ENCODE measurements at regions not wholly inside any gene's neighbourhood (a gene's known extent, or its start where the extent isn't known, plus 50 kb on each side); places are given as distances from the start of the nearest gene placed in this dataset.

GRCh38 chr6:153437193-153437592 is 306.1 kb upstream of the RGS17 start:
- TF ChIP-seq TAF1 (IDR thresholded peaks at IDR 0.05; ENCODE audit: low read depth) (no peak), POLR2AphosphoS5 (IDR thresholded peaks at IDR 0.05) (no peak), REST (IDR thresholded peaks at IDR 0.05; ENCODE audit: borderline replicate concordance) (no peak), CTCF (IDR thresholded peaks at IDR 0.05; ENCODE audit: poor library complexity, severe bottlenecking) (no peak), RAD21 (conservative IDR thresholded peaks at IDR 0.05) (no peak), MXI1 (conservative IDR thresholded peaks at IDR 0.05; ENCODE audit: poor library complexity, severe bottlenecking) (no peak), SMC3 (conservative IDR thresholded peaks at IDR 0.05; ENCODE audit: poor library complexity) (no peak), EZH2 (IDR thresholded peaks at IDR 0.05; ENCODE audit: borderline replicate concordance, insufficient read depth, low read length, poor library complexity, severe bottlenecking) (no peak), EP300 (conservative IDR thresholded peaks at IDR 0.05; ENCODE audit: poor library complexity, severe bottlenecking) (no peak)
- Histone ChIP-seq H3K4me2 (ENCODE audit: low read length) (no peak overlapping the region), H2AFZ (ENCODE audit: low read depth, low read length) (no peak overlapping the region), H3F3A (ENCODE audit: insufficient read depth, low read length, poor library complexity, severe bottlenecking) (no peaks in the 10 kb centered on the region), H3K9me2 (ENCODE audit: insufficient read depth, low read length) (no peaks in the 10 kb centered on the region), H3K9me3 (ENCODE audit: low read length) (no peaks in the 10 kb centered on the region), H3K4me3 (ENCODE audit: low read length) (no peak overlapping the region), H3K9ac (ENCODE audit: low read length) (no peak overlapping the region), H4K20me1 (ENCODE audit: insufficient read depth) (no peaks in the 10 kb centered on the region), H3K27ac (ENCODE audit: low read length) (no peak overlapping the region), H3K79me2 (replicated peaks; ENCODE audit: insufficient read depth, low read length) (no peaks in the 10 kb centered on the region), H3K27me3 (ENCODE audit: insufficient read depth, low read depth, low read length) (no peaks in the 10 kb centered on the region), H3K36me3 (ENCODE audit: insufficient read depth, low read length) (no peaks in the 10 kb centered on the region)

GRCh38 chr6:153436351-153436750 is 305.3 kb upstream of the RGS17 start:
- Histone ChIP-seq H3F3A (ENCODE audit: insufficient read depth, low read length, poor library complexity, severe bottlenecking) (no peaks in the 10 kb centered on the region), H2AFZ (ENCODE audit: low read depth, low read length) (no peak overlapping the region), H3K9ac (ENCODE audit: low read length) (no peak overlapping the region), H3K4me3 (ENCODE audit: low read length) (no peak overlapping the region), H3K79me2 (replicated peaks; ENCODE audit: insufficient read depth, low read length) (no peaks in the 10 kb centered on the region), H3K36me3 (ENCODE audit: insufficient read depth, low read length) (no peaks in the 10 kb centered on the region), H3K4me2 (ENCODE audit: low read length) (no peak overlapping the region), H3K9me2 (ENCODE audit: insufficient read depth, low read length) (no peaks in the 10 kb centered on the region), H4K20me1 (ENCODE audit: insufficient read depth) (no peaks in the 10 kb centered on the region), H3K27ac (ENCODE audit: low read length) (no peak overlapping the region), H3K9me3 (ENCODE audit: low read length) (no peaks in the 10 kb centered on the region), H3K27me3 (ENCODE audit: insufficient read depth, low read depth, low read length) (no peaks in the 10 kb centered on the region)
- TF ChIP-seq EZH2 (IDR thresholded peaks at IDR 0.05; ENCODE audit: borderline replicate concordance, insufficient read depth, low read length, poor library complexity, severe bottlenecking) (no peak), REST (IDR thresholded peaks at IDR 0.05; ENCODE audit: borderline replicate concordance) (no peak), EP300 (conservative IDR thresholded peaks at IDR 0.05; ENCODE audit: poor library complexity, severe bottlenecking) (no peak), SMC3 (conservative IDR thresholded peaks at IDR 0.05; ENCODE audit: poor library complexity) (no peak), MXI1 (conservative IDR thresholded peaks at IDR 0.05; ENCODE audit: poor library complexity, severe bottlenecking) (no peak), CTCF (IDR thresholded peaks at IDR 0.05; ENCODE audit: poor library complexity, severe bottlenecking) (no peak), TAF1 (IDR thresholded peaks at IDR 0.05; ENCODE audit: low read depth) (no peak), RAD21 (conservative IDR thresholded peaks at IDR 0.05) (no peak), POLR2AphosphoS5 (IDR thresholded peaks at IDR 0.05) (no peak)

All from neural cell (in vitro differentiated cells).